Ramos (cell line): ENCODE measurements at regions not wholly inside any gene's neighbourhood (a gene's known extent, or its start where the extent isn't known, plus 50 kb on each side); places are given as distances from the start of the nearest gene placed in this dataset.
"Not testable (repeated sequence)": the region's sequence is repeated elsewhere in the genome, so short reads cannot be mapped to it uniquely, and the experiment has no call there.

Experiments used
- in situ Hi-C: fragments of 300-500 bp; cut with MboI; formaldehyde crosslinking; loops from one replicate; pipeline ENCODE4 v1.14.3; 2022; ENCODE audit warnings: low sequenced_read_pairs; ENCODE audit not compliant: unreplicated experiment

- in situ Hi-C loops = no loop called here
Observed at GRCh38 chr10:8301831-8302230, 247.3 kb downstream of the GATA3 start.

GRCh38 chr10:8302565-8302964, 248.1 kb downstream of the GATA3 start:
- in situ Hi-C loops = no loop called here

GRCh38 chr10:8304861-8305260, 250.4 kb downstream of the GATA3 start:
- in situ Hi-C loops = no loop called here

GRCh38 chr10:8305876-8306652, 251.6 kb downstream of the GATA3 start:
- in situ Hi-C loops = no loop called here

- in situ Hi-C loops = no loop called here
Observed at GRCh38 chr10:8306685-8307364, 252.3 kb downstream of the GATA3 start.

GRCh38 chr10:8310930-8311329, 256.4 kb downstream of the GATA3 start:
- in situ Hi-C loops = no loop called here

GRCh38 chr10:8311526-8312070, 257.1 kb downstream of the GATA3 start:
- in situ Hi-C loops = no loop called here

GRCh38 chr10:8312079-8312478, 257.6 kb downstream of the GATA3 start:
- in situ Hi-C loops = no loop called here

- in situ Hi-C loops = no loop called here
Observed at GRCh38 chr10:8312781-8313180, 258.3 kb downstream of the GATA3 start.

GRCh38 chr10:8314486-8314885, 260.0 kb downstream of the GATA3 start:
- in situ Hi-C loops = no loop called here

- in situ Hi-C loops = no loop called here
Observed at GRCh38 chr10:8315619-8316021, 261.1 kb downstream of the GATA3 start.

GRCh38 chr10:8316284-8316683, 261.8 kb downstream of the GATA3 start:
- in situ Hi-C loops = no loop called here

GRCh38 chr10:8318429-8318828, 263.9 kb downstream of the GATA3 start:
- in situ Hi-C loops = not testable (repeated sequence)

GRCh38 chr10:8318956-8319355, 264.5 kb downstream of the GATA3 start:
- in situ Hi-C loops = no loop called here

GRCh38 chr10:8319704-8320103, 265.2 kb downstream of the GATA3 start:
- in situ Hi-C loops = no loop called here

GRCh38 chr10:8321990-8322389, 267.5 kb downstream of the GATA3 start:
- in situ Hi-C loops = no loop called here

- in situ Hi-C loops = no loop called here
Observed at GRCh38 chr10:8323428-8324054, 269.1 kb downstream of the GATA3 start.

GRCh38 chr10:8325024-8325980, 270.8 kb downstream of the GATA3 start:
- in situ Hi-C loops = no loop called here

- in situ Hi-C loops = no loop called here
Observed at GRCh38 chr10:8326396-8327139, 272.1 kb downstream of the GATA3 start.

GRCh38 chr10:8327140-8327423, 272.6 kb downstream of the GATA3 start:
- in situ Hi-C loops = no loop called here
